ENCODE measurements at regions not wholly inside any gene's neighbourhood (a gene's known extent, or its start where the extent isn't known, plus 50 kb on each side); places are given as distances from the start of the nearest gene placed in this dataset.

DNA sequence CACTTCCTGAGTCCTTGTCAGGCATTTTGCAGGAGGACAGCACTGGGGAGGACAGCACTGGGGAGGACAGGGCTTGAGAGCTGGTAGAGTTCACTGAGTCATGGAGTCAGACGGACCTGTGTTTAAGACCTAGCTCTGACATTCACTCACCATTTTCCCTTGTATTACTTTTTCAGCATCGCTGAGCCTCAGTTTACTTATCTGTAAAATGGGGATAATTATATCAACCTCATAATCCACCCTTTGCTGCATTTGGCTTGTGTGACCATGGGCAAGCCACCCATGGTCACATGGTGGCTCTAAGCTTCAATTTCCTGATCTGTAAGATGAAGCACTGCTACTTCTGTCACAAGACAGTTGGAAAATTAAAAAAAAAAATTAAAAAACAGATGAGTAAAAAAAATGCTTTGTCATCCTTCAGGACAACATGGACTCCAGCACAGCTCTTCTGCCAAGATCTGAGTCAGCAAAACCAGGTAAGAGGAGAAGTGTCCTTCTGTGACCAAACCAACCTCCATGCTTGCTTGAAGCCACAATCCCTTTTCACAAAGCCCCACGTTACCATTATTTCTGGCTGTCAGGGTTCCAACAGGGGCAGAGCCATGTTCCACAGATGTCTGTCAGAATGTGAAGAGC is 275.5 kb downstream of the RAB28 start:
- TF ChIP-seq POLR2AphosphoS5 (IDR thresholded peaks at IDR 0.05), result no peak
- TF ChIP-seq CTCF (IDR thresholded peaks at IDR 0.05), result no peak
